ENCODE measurements at regions not wholly inside any gene's neighbourhood (a gene's known extent, or its start where the extent isn't known, plus 50 kb on each side); places are given as distances from the start of the nearest gene placed in this dataset.

GRCh38 chr21:27209546-27209945 lies 242.7 kb upstream of the ADAMTS5 start:
- TF ChIP-seq CTCF (IDR thresholded peaks at IDR 0.05): no peak
- no peak for TF ChIP-seq POLR2A (IDR thresholded peaks at IDR 0.05)
